GM12891 (cell line): ENCODE measurements at regions not wholly inside any gene's neighbourhood (a gene's known extent, or its start where the extent isn't known, plus 50 kb on each side); places are given as distances from the start of the nearest gene placed in this dataset.
"Not testable (repeated sequence)": the region's sequence is repeated elsewhere in the genome, so short reads cannot be mapped to it uniquely, and the experiment has no call there.

Experiments
- DNase-seq: peaks from one replicate; pipeline ENCODE4 v3.0.0; 2011; ENCODE audit warnings: low spot score; ENCODE audit not compliant: insufficient read length
- FAIRE-seq: peaks from 2 replicates; lab custom pipeline; 2011; peaks lifted over from hg19 to GRCh38; lab: Jason Lieb, UNC
- PAX5 ChIP-seq: IDR thresholded peaks from 2 replicates; pipeline ENCODE4 v1.6.1; 2011; ENCODE audit warnings: low read length, moderate library complexity, mild to moderate bottlenecking; ENCODE audit not compliant: insufficient read depth, severe bottlenecking
- POLR2A ChIP-seq: IDR thresholded peaks from 2 replicates; pipeline ENCODE4 v1.6.1; 2011; ENCODE audit warnings: low read depth, low read length, control low read depth
- POLR2AphosphoS5 ChIP-seq: IDR thresholded peaks from 2 replicates; pipeline ENCODE4 v1.6.1; 2011; ENCODE audit warnings: low read depth, low read length, control low read depth
- POU2F2 ChIP-seq: IDR thresholded peaks from 2 replicates; pipeline ENCODE4 v1.6.1; 2011; ENCODE audit warnings: low read depth, mild to moderate bottlenecking, control low read depth, low read length, moderate library complexity
- SPI1 ChIP-seq: IDR thresholded peaks from 2 replicates; pipeline ENCODE4 v1.6.1; 2011; ENCODE audit warnings: low read depth, low read length, control low read depth
- TAF1 ChIP-seq: IDR thresholded peaks from 2 replicates; pipeline ENCODE4 v1.6.1; 2011; ENCODE audit warnings: low read depth, low read length, control low read depth

DNA sequence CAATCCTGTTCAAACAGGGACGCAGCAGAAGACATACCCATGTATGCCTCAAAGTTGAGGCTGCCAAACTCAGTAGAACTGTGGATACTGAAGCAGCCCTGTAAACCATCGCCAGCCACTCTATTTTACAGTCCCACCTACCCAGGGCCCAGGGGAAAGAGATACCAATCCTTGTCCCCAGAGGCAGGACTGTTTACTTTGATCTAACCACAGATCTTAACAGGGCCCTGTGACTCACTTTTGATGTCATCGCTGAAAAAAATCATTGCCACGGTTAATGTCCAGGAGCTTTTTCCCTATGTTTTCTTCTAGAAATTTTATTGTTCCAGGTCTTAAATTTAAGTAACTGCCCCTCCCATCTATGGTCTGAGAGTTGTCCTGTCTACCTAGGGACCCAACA lies 538.4 kb upstream of the NCAM2 start:
- no peak for DNase-seq
- no peak for FAIRE-seq
- TF ChIP-seq SPI1, result no peak
- TF ChIP-seq POLR2AphosphoS5, result no peak
- TF ChIP-seq POU2F2, result no peak
- TF ChIP-seq TAF1, result no peak
- no peak for TF ChIP-seq PAX5
- no peak for TF ChIP-seq POLR2A

- no peak for FAIRE-seq
- TF ChIP-seq POU2F2 (no peak), POLR2A (no peak), POLR2AphosphoS5 (no peak), SPI1 (no peak), PAX5 (no peak), TAF1 (no peak)
- no peak for DNase-seq
These were observed 534.8 kb upstream of the NCAM2 start for GRCh38 chr21:20463362-20463761.

- TF ChIP-seq TAF1 (no peak), PAX5 (no peak), POLR2A (no peak), POLR2AphosphoS5 (no peak), POU2F2 (no peak)
- DNase-seq (no peak), FAIRE-seq (no peak)
These were observed 528.8 kb upstream of the NCAM2 start for GRCh38 chr21:20469361-20469760.

DNA sequence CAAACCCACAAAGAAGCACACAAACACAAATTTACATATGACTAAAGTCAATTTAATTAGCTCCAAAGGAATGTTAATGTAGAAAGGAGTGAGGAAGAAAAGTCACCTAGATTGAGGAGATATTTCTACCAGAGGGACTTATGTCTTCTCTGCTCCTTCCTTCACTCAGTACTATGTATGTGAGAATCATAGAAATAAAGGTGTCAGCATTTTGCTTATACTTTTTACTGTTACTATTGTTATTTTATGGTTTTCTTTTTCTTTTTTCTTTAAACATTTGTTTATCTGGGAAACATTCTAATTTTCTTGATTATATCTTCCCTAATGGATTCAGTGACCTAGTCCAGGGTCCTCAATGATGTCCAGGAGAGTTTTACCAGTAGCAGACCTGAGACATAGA lies 511.9 kb upstream of the NCAM2 start:
- TF ChIP-seq SPI1 (no peak), TAF1 (no peak), POLR2AphosphoS5 (no peak), POLR2A (no peak), PAX5 (no peak), POU2F2 (no peak)
- no peak for FAIRE-seq
- DNase-seq, result no peak

DNA sequence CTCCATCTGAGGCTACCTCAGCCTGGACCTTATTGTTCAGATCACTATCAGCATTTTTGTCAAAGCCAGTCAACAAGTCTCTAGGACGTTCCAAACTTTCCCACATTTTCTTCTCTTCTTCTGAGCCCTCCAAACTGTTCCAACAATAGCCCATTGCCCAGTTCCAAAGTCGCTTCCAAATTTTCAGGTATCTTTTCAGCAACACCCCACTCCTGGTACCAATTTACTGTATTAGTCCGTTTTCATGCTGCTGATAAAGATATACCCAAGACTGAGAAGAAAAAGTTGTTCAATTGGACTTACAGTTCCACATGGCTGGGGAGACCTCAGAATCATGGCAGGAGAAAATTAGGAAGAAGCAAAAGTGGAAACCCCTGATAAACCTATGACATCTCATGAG lies 495.3 kb upstream of the NCAM2 start:
- not testable (repeated sequence) for FAIRE-seq, DNase-seq

- FAIRE-seq, result no peak
- TF ChIP-seq PAX5, result no peak
- no peak for TF ChIP-seq POU2F2
- TF ChIP-seq POLR2A, result no peak
- no peak for TF ChIP-seq POLR2AphosphoS5
- no peak for TF ChIP-seq SPI1
- TF ChIP-seq TAF1, result no peak
- no peak for DNase-seq
These were observed 490.4 kb upstream of the NCAM2 start for GRCh38 chr21:20507783-20508182.

- TF ChIP-seq PAX5 (no peak), TAF1 (no peak), POLR2AphosphoS5 (no peak), POLR2A (no peak), SPI1 (no peak), POU2F2 (no peak)
- FAIRE-seq, result no peak
- no peak for DNase-seq
These were observed 486.9 kb upstream of the NCAM2 start for GRCh38 chr21:20511216-20511880.

GRCh38 chr21:20515446-20515845 lies 482.8 kb upstream of the NCAM2 start:
- TF ChIP-seq POLR2A (no peak), PAX5 (no peak), POLR2AphosphoS5 (no peak), POU2F2 (no peak), SPI1 (no peak), TAF1 (no peak)
- no peak for DNase-seq
- no peak for FAIRE-seq

DNA sequence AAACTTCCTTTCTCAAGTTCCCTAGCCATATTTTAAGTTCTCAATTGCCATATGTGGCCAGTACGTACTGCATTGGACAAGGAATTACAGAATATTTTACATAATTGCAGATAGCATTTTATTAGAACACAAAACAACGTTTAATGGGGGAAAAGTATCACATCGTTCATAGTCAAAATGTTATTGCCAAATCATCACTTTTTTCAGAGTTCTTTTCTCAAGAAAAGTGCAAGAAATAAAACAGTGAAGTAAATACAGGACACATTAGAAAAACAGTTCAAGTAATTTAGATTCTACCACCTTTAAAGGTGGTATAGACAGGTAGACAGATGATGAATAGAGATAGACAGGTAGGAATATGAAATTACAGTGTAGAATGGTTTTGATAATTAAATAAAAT lies 479.1 kb upstream of the NCAM2 start:
- DNase-seq (no peak), FAIRE-seq (no peak)
- TF ChIP-seq POLR2A, result no peak
- no peak for TF ChIP-seq TAF1

DNA sequence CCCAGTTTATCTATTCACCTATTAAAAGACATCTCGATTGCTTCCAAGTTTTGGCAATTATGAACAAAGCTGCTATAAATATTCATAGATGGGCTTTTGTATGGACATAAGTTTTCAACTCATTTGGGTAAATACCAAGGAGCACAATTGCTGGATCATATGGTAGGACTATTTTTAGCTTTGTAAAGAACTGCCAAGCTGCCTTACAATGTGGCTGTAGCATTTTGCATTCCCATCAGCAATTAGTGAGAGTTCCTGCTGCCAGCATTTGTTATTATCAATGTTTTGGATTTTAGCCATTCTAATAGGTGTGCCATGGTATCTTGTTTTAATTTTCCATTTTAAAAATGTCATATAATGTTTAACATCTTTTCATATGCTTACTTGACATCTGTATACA lies 475.6 kb upstream of the NCAM2 start:
- FAIRE-seq (no peak), DNase-seq (no peak)
- TF ChIP-seq POLR2AphosphoS5 (no peak), POLR2A (no peak), SPI1 (no peak), PAX5 (no peak), TAF1 (no peak), POU2F2 (no peak)
